HepG2 (cell line): ENCODE measurements at regions not wholly inside any gene's neighbourhood (a gene's known extent, or its start where the extent isn't known, plus 50 kb on each side); places are given as distances from the start of the nearest gene placed in this dataset.

Experiments used
- ATAC-seq: fragments of 200-7000 bp; cut with Tn5 transposase; 3 replicates; pipeline ENCODE4 v1.9.1; 2020; ENCODE audit warnings: mild to moderate bottlenecking, moderate library complexity
- BruUV-seq: library from RNA; stranded (reverse); fragments of 400-500 nt; replicated peaks from 2 replicates; lab custom pipeline; 2021; lab: Mats Ljungman, UMichigan
- CTCF ChIA-PET: fragments of 300-600 bp; formaldehyde crosslinking; extraction: SDS; loops from one replicate; lab custom pipeline; 2021; ENCODE audit warnings: low total read pairs, inconsistent platforms, low intra/inter-chr PET ratio; lab: Yijun Ruan, JAX
- POLR2A ChIA-PET: fragments of 350-600 bp; sonication (Branson Sonifier 250); formaldehyde crosslinking; loops from one replicate; lab custom pipeline; 2020; ENCODE audit warnings: antibody characterized with exemption, inconsistent platforms; lab: Yijun Ruan, JAX
- DNase-seq: peaks from one replicate; pipeline ENCODE4 v3.0.0-alpha.2; 2015; ENCODE audit warnings: low spot score
- FAIRE-seq: peaks from 3 replicates; lab custom pipeline; 2011; peaks lifted over from hg19 to GRCh38; lab: Jason Lieb, UNC
- H2AFZ ChIP-seq: one replicate; pipeline ENCODE4 v1.6.1; 2011; ENCODE audit warnings: low read length, inconsistent platforms
- H3K27ac ChIP-seq: fragments of 300-600 bp; 3 replicates; pipeline ENCODE4 v1.8.0; 2011; ENCODE audit warnings: mixed run types, mild to moderate bottlenecking, mixed read lengths, low read length, inconsistent platforms; ENCODE audit not compliant: insufficient read depth; ENCODE audit errors: extremely low read length
- H3K27me3 ChIP-seq, 2 experiments: fragments of 200-600 bp in 1 of 2; 2 replicates in 1 of 2; 3 replicates in 1 of 2; pipeline versions ENCODE4 v1.6.0 to v1.8.0; 2011; ENCODE audit warnings: low read length in 2 of 2, mild to moderate bottlenecking in 2 of 2, moderate library complexity in 2 of 2, inconsistent platforms in 1 of 2; ENCODE audit not compliant: insufficient read depth in 2 of 2, control insufficient read depth in 1 of 2
- H3K36me3 ChIP-seq, 2 experiments: fragments of 200-600 bp in 1 of 2; replicated peaks in 1 of 2; 2 replicates in 1 of 2; 3 replicates in 1 of 2; pipeline versions ENCODE4 v1.5.1 to v1.8.0; 2011; ENCODE audit warnings: low read length in 2 of 2, inconsistent platforms in 1 of 2; ENCODE audit not compliant: insufficient read depth in 2 of 2, control insufficient read depth in 1 of 2
- H3K4me1 ChIP-seq: 2 replicates; pipeline ENCODE4 v1.5.1; 2012; ENCODE audit warnings: low read length, inconsistent platforms; ENCODE audit not compliant: insufficient read depth
- H3K4me2 ChIP-seq: 2 replicates; pipeline ENCODE4 v1.6.0; 2011; ENCODE audit warnings: low read depth, low read length, inconsistent platforms
- H3K4me3 ChIP-seq, 3 experiments: fragments of 200-600 bp in 1 of 3; sonication (generic), shearing (Covaris generic) in 1 of 3; replicated peaks in 1 of 3; 2 replicates each; pipeline ENCODE4 v1.5.1; 2011 to 2016; ENCODE audit warnings: low read length in 3 of 3, inconsistent platforms in 2 of 3, low read depth in 2 of 3, mild to moderate bottlenecking in 2 of 3, control low read depth in 1 of 3, mixed read lengths in 1 of 3; ENCODE audit not compliant: insufficient read depth in 1 of 3
- H3K79me2 ChIP-seq: one replicate; pipeline ENCODE4 v1.6.1; 2011; ENCODE audit warnings: low read length, inconsistent platforms; ENCODE audit not compliant: insufficient read depth
- H3K9ac ChIP-seq: 2 replicates; pipeline ENCODE4 v1.6.0; 2011; ENCODE audit warnings: mild to moderate bottlenecking, low read depth, low read length, inconsistent platforms; ENCODE audit not compliant: insufficient read depth
- H3K9me3 ChIP-seq: 2 replicates; pipeline ENCODE4 v1.5.1; 2012; ENCODE audit warnings: mild to moderate bottlenecking, low read length
- H4K20me1 ChIP-seq: 2 replicates; pipeline ENCODE4 v1.6.0; 2011; ENCODE audit warnings: inconsistent platforms, mild to moderate bottlenecking, low read length, moderate library complexity; ENCODE audit not compliant: insufficient read depth
- ARNT2 ChIP-seq: sonication (generic); formaldehyde crosslinking; IDR thresholded peaks from 2 replicates; pipeline ENCODE4 v1.8.0; 2022; ENCODE audit warnings: mild to moderate bottlenecking, low read depth, missing genetic modification reagents, moderate library complexity
- BORCS8-MEF2B ChIP-seq: sonication (generic); formaldehyde crosslinking; IDR thresholded peaks from 2 replicates; pipeline ENCODE4 v1.8.0; 2022; ENCODE audit warnings: mild to moderate bottlenecking, missing genetic modification reagents
- DMAP1 ChIP-seq: IDR thresholded peaks from 2 replicates; pipeline ENCODE4 v1.6.1; 2016
- FIP1L1 ChIP-seq: fragments of 200-400 bp; formaldehyde crosslinking; IDR thresholded peaks from 2 replicates; pipeline ENCODE4 v1.6.1; 2018; ENCODE audit warnings: low read depth, mild to moderate bottlenecking, low read length, moderate library complexity, borderline replicate concordance; ENCODE audit not compliant: insufficient read depth
- NFKBIZ ChIP-seq: IDR thresholded peaks from 2 replicates; pipeline ENCODE4 v1.6.1; 2018; ENCODE audit warnings: missing genetic modification reagents, missing compliant biosample characterization
- POLR2AphosphoS5 ChIP-seq: IDR thresholded peaks from 2 replicates; pipeline ENCODE4 v1.6.1; 2012; ENCODE audit warnings: low read depth, low read length
- RORA ChIP-seq: sonication (generic); formaldehyde crosslinking; IDR thresholded peaks from 2 replicates; pipeline ENCODE4 v1.5.0; 2020; ENCODE audit warnings: mild to moderate bottlenecking, missing genetic modification reagents, moderate library complexity
- SIN3B ChIP-seq: fragments of 150-350 bp; IDR thresholded peaks from 2 replicates; pipeline ENCODE4 v1.6.1; 2014; ENCODE audit warnings: low read length
- THAP11 ChIP-seq: IDR thresholded peaks from 2 replicates; pipeline ENCODE4 v1.6.1; 2016; ENCODE audit warnings: missing biosample characterization, missing genetic modification reagents
- ZFP37 ChIP-seq: sonication (generic); formaldehyde crosslinking; IDR thresholded peaks from 2 replicates; pipeline ENCODE4 v1.4.0; 2020; ENCODE audit warnings: missing genetic modification reagents, borderline replicate concordance
- ZNF12 ChIP-seq: sonication (generic); formaldehyde crosslinking; IDR thresholded peaks from 2 replicates; pipeline ENCODE4 v1.5.0; 2020; ENCODE audit warnings: missing genetic modification reagents
- ZNF343 ChIP-seq: sonication (generic); formaldehyde crosslinking; IDR thresholded peaks from 2 replicates; pipeline ENCODE4 v1.4.0; 2020; ENCODE audit warnings: mild to moderate bottlenecking, missing genetic modification reagents
- ZNF510 ChIP-seq: sonication (generic); formaldehyde crosslinking; IDR thresholded peaks from 2 replicates; pipeline ENCODE4 v1.4.0; 2020; ENCODE audit warnings: low read depth, mild to moderate bottlenecking, missing genetic modification reagents
- ZNF552 ChIP-seq: sonication (generic); formaldehyde crosslinking; IDR thresholded peaks from 2 replicates; pipeline ENCODE4 v1.9.0; 2022; ENCODE audit warnings: missing genetic modification reagents, mild to moderate bottlenecking, borderline replicate concordance
- ZNF563 ChIP-seq: sonication (generic); formaldehyde crosslinking; IDR thresholded peaks from 2 replicates; pipeline ENCODE4 v1.8.0; 2022; ENCODE audit warnings: mild to moderate bottlenecking, moderate library complexity, missing genetic modification reagents
- ZNF572 ChIP-seq: sonication (generic); formaldehyde crosslinking; IDR thresholded peaks from 2 replicates; pipeline ENCODE4 v1.5.1; 2020; ENCODE audit warnings: mild to moderate bottlenecking, missing genetic modification reagents
- ZNF597 ChIP-seq: sonication (generic); formaldehyde crosslinking; IDR thresholded peaks from 2 replicates; pipeline ENCODE4 v1.5.0; 2020; ENCODE audit warnings: missing genetic modification reagents
- ZNF7 ChIP-seq: IDR thresholded peaks from 2 replicates; pipeline ENCODE4 v1.6.1; 2016; ENCODE audit warnings: missing biosample characterization, missing genetic modification reagents
- ZNF788 ChIP-seq: sonication (generic); formaldehyde crosslinking; IDR thresholded peaks from 2 replicates; pipeline ENCODE4 v1.5.0; 2020; ENCODE audit warnings: mild to moderate bottlenecking, missing genetic modification reagents, borderline replicate concordance
- WGBS: methylation state at CpG from one replicate; pipeline ENCODE4 v1.1.6; 2017; ENCODE audit warnings: low lambda C conversion rate; 5-methylcytosine and 5-hydroxymethylcytosine counted together
- in situ Hi-C: cut with HindIII; loops from 2 replicates; pipeline ENCODE4 v1.10.0; 2017; ENCODE audit warnings: low pct_unique_long_range_greater_than_20kb; ENCODE audit not compliant: extremely low pct_ligation_motif_present
- intact Hi-C: fragments of 100-400 bp; cut with micrococcal nuclease; formaldehyde crosslinking; loops from one replicate; pipeline ENCODE4 v1.10.0; 2022; ENCODE audit not compliant: unreplicated experiment
- TF ChIP-seq, protein P1 (sequence below): sonication (generic); formaldehyde crosslinking; IDR thresholded peaks from 2 replicates; pipeline ENCODE4 v1.5.0; 2020; ENCODE audit warnings: mild to moderate bottlenecking, missing genetic modification reagents

DNA sequence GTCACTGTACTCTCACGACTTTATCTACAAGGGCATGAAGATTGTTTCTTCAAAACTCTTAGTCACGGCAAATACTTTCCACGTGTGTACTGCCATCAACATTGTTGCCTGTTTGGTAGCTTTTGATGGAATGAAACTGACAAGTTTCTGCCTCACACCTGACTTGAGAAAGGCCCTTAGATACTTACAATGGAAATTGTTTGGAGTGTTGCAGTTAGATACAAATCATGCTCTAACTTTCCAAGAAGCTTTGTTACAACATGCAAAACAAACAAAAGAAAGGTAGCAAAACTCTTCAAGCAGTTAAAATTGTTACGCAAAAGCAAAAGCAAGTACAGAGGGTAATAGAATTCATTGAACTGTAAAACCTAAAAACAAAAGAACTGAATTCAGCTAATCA is 91.1 kb upstream of the TLE4 start:
- Histone ChIP-seq H4K20me1 (no peaks in the 10 kb centered on the region), H3K9me3 (no peaks in the 10 kb centered on the region), H3K4me1 (no peaks in the 10 kb centered on the region), H3K9ac (no peak overlapping the region), H3K36me3 (no peaks in the 10 kb centered on the region), H3K79me2 (no peaks in the 10 kb centered on the region), H3K27me3 (no peaks in the 10 kb centered on the region), H3K4me2 (no peak overlapping the region), H2AFZ (no peak overlapping the region), H3K4me3 (no peak overlapping the region), H3K27ac (no peak overlapping the region)
- TF ChIP-seq POLR2AphosphoS5 (no peak), SIN3B (no peak), DMAP1 (CRISPR knock-in tag) (no peak), ZNF788 (no peak), ZNF552 (CRISPR knock-in tag) (no peak), ZFP37 (no peak), ZNF510 (CRISPR knock-in tag) (no peak), ZNF597 (CRISPR knock-in tag) (no peak), THAP11 (CRISPR knock-in tag) (no peak), ZNF343 (no peak), NFKBIZ (CRISPR knock-in tag) (no peak), RORA (CRISPR knock-in tag) (no peak), ZNF12 (CRISPR knock-in tag) (no peak), ZNF563 (no peak), ZNF572 (no peak), FIP1L1 (no peak), ARNT2 (CRISPR knock-in tag) (no peak), ZNF7 (CRISPR knock-in tag) (no peak), BORCS8-MEF2B (CRISPR knock-in tag) (no peak)
- TF ChIP-seq, protein P1, sequence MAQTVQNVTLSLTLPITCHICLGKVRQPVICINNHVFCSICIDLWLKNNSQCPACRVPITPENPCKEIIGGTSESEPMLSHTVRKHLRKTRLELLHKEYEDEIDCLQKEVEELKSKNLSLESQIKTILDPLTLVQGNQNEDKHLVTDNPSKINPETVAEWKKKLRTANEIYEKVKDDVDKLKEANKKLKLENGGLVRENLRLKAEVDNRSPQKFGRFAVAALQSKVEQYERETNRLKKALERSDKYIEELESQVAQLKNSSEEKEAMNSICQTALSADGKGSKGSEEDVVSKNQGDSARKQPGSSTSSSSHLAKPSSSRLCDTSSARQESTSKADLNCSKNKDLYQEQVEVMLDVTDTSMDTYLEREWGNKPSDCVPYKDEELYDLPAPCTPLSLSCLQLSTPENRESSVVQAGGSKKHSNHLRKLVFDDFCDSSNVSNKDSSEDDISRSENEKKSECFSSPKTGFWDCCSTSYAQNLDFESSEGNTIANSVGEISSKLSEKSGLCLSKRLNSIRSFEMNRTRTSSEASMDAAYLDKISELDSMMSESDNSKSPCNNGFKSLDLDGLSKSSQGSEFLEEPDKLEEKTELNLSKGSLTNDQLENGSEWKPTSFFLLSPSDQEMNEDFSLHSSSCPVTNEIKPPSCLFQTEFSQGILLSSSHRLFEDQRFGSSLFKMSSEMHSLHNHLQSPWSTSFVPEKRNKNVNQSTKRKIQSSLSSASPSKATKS (CRISPR knock-in tag), result no peak
- ChIA-PET POLR2A (no interaction called here), CTCF (no interaction called here)
- in situ Hi-C loops (no loop called here), intact Hi-C loops (no loop called here)
- DNase-seq (no peak), FAIRE-seq (no peak), ATAC-seq (no peak)
- 32% methylated on average over 4 of the region's 4 CpGs for WGBS
- no TSS peak for BruUV-seq
